GM21390 (cell line): ENCODE measurements at regions not wholly inside any gene's neighbourhood (a gene's known extent, or its start where the extent isn't known, plus 50 kb on each side); places are given as distances from the start of the nearest gene placed in this dataset.
"Not testable (repeated sequence)": the region's sequence is repeated elsewhere in the genome, so short reads cannot be mapped to it uniquely, and the experiment has no call there.

ENCODE experiments used
- ATAC-seq: cut with Tn5 transposase; IDR thresholded peaks from one replicate; pipeline ENCODE4 v1.9.1; 2021; ENCODE audit not compliant: unreplicated experiment

DNA sequence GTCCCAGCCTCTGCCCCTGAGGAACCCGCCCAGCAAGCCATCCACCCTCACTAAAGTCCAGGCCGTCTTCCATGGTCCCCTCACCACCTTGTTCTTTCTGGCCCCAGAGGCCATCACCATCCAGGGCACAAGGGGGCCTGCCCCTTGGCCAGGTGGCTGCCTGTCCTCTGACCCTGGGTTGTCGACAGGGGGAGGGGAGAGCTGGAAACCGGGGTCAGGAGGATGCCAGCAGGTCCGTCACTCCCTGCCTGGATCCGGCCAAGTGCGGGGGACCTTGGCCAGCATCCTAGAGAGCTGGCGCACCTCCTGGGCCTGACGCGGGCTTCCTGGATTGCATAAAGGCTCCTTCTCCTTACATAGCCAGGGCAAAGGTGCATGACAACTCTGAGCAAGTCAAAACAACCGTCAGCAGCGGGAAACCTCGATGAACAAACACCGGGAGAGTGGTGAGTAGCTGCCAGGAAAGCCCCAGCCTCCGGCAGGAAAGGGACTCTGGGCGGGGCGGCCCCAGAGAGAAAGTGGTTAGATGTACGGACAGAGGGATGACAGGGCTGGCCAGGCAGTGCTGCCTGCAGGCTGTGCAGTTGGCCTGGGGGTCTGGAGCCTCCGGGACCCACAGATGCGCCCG lies 4461.2 kb upstream of the TPTE start:
- not testable (repeated sequence) for ATAC-seq

DNA sequence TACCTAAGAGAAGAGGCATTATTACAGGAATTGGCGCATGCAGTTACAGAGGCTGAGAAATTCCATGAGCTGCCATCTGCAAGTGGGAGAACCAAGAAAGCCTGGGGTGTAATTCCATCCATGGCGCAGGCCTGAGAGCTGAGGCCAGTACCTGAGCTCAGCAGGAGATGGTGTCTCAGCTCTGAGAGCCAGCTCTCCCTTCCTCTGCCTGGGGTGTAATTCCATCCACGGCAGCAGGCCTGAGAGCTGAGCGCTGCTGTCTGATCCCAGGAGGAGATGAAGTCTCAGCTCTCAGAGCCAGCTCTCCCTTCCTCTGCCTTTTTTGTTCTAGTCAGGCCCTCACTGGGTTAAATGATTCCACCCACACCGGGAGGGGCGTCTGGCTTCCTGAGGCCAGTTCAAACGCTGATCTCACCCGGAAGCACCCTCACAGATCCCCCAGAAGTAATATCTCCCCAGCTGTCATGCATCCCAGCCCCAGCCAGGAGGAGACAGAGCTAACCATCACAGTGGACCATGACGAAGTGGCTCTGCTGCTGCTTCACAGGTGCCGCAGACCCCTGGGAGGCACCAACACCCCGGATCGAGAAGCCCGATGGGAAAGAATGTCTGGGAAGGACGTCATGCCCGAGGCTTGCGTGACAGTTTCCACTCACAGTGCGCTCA lies 4454.9 kb upstream of the TPTE start:
- ATAC-seq: not testable (repeated sequence)

GRCh38 chr21:6068098-6068831 lies 4453.1 kb upstream of the TPTE start:
- ATAC-seq: not testable (repeated sequence)

- not testable (repeated sequence) for ATAC-seq
These were observed 4451.2 kb upstream of the TPTE start for GRCh38 chr21:6070213-6070612.

GRCh38 chr21:6072691-6073090 lies 4448.7 kb upstream of the TPTE start:
- ATAC-seq: not testable (repeated sequence)

DNA sequence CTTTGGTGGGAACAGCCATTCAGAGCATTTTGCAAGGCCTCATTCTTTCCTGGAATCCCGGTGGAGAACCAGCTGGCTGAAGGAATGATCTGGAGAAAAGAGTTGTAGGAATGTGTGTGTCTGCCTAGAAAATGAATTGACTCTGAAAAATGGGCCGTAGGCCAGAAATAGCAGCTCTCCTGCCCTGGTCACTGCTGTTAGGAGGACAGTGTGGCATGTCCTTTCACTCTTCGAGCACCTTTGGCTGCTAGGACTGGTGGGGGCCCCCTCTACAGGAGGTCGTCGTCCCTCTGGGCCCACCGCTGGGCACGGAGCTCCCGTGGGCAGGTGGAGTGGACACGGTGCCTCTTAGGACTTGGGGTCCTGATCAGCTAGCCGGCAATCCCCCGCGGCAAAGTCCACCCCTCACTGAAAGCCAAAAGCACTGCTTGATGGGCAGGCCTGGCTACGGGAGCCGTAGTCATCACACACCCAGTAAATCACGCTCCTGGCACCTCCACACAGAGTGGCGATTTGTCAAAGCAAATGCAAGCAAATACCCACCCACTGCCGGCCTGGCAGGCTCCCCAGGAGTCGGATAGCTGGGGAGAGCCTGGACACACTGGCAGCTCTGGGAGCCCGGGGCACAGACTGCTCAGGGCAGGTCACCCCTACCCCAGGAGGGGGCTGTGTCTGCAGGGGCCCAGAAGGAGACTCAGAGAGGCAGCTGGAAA lies 4447.2 kb upstream of the TPTE start:
- ATAC-seq: not testable (repeated sequence)

DNA sequence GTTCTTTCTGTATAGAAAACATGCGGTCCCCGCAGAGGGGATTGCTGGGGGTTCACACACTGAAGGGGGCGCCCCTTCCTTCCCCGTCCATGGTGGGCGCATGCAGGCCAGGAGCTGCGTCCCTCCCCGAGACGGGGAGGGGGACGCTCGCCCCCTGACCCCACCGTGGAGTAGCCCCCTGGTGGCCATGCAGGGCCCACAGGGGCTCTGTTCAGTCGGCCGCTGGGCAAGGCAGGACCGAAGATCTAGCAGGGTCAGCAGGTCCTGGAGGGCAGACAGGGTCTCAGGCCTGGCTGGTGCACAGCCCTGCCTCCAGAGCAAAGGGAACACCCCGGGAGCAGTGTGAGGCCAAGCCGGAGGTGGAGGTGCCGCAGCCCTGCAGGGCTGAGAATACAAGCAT lies 4446.4 kb upstream of the TPTE start:
- ATAC-seq: not testable (repeated sequence)

DNA sequence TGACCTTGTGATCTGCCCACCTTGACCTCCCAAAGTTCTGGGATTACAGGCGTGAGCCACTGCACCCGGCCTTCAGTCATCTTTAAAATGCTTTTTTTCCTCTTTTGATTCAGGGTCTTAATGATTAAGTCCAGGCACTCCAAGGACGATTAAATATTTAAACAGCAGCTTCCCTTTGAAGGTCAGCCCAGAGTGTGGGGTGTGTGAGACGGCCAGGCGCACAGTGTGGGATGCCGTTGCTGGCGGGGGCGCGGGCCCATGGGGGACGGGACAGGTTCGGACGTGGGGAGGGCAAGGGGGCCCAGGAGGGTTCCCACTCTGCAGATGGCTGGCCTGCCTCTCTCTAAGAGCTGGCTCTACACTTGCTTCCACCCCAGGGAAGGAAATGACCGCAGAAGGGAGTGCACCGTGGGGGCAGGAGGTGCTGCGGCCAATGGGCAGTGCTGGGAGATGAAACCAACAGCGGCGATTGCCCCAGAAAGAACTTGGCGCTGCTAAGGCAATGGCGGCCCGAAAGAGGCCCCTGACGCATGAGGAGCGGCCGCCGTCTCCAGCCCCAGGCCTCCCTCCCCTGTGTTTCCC lies 4445.7 kb upstream of the TPTE start:
- ATAC-seq: not testable (repeated sequence)

GRCh38 chr21:6077358-6077757 lies 4444.0 kb upstream of the TPTE start:
- not testable (repeated sequence) for ATAC-seq

GRCh38 chr21:6078902-6079301 lies 4442.5 kb upstream of the TPTE start:
- ATAC-seq: not testable (repeated sequence)

DNA sequence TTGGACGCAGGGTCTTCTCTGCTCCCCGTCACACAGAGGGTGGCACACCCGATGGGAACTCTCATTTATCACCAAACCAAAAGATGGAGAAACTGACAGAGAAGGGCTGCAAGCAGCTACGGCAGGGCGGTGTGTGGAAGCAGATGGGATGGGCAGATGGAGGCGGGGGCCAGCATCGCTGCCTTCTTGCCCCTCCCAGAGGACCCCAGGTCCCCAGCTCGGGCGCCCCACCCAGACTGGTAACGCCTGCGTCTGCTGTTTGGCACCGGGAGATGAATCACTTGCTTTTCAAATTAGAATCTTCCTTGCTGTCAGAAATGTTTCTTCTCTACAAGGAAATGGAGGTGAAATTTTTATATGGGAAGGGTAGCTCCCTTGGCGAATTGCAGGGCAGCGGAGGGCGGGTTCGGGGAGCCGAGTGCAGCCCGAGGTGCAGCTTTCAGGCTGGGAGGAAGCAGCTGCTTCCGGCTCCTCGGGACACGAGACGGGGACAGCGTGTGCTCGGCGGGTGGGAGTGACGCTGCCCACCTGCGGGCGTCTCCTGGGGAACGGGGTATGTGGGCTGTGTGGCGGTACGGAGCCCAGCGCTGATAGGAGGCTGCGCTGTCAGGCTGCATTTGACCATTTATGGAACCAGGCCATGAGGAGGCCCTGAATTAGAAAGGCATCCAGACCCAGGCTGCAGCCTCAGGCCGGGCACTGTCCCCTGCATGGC lies 4440.3 kb upstream of the TPTE start:
- ATAC-seq: not testable (repeated sequence)

- ATAC-seq: not testable (repeated sequence)
These were observed 4439.2 kb upstream of the TPTE start for GRCh38 chr21:6082166-6082565.

- not testable (repeated sequence) for ATAC-seq
These were observed 4437.7 kb upstream of the TPTE start for GRCh38 chr21:6083574-6084120.

- ATAC-seq: not testable (repeated sequence)
These were observed 4435.3 kb upstream of the TPTE start for GRCh38 chr21:6086038-6086437.

DNA sequence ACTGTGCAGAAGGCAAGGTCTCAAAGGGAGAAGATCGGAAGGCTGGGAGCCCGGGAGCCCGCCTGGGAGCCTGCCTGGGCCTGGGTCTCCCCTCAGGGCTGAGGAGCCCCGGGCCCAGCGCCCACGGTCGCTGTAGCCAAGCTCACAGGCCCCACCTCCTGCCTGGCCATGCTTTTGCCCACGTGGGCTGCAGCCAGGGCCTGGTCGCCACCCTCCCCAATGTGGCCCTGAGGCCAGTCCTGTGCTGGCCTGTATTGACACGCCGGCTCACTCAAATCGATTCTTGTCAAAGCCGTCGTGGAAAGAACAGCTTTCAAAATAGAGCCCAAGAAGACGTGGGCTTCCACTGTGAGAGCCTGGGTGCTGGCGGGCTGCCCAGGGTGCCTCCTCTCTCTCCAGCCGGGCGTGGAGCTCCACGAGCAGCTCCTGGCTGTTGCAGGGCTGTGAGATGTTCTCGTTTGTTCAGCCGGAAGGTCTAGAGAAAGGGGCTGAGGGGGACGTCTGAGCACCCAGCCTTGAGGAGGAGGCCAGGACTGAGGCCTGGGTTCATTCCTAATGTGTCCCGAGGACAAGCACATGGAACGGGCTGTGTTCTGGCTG lies 4433.7 kb upstream of the TPTE start:
- ATAC-seq: not testable (repeated sequence)

- not testable (repeated sequence) for ATAC-seq
These were observed 4431.0 kb upstream of the TPTE start for GRCh38 chr21:6090286-6090908.

DNA sequence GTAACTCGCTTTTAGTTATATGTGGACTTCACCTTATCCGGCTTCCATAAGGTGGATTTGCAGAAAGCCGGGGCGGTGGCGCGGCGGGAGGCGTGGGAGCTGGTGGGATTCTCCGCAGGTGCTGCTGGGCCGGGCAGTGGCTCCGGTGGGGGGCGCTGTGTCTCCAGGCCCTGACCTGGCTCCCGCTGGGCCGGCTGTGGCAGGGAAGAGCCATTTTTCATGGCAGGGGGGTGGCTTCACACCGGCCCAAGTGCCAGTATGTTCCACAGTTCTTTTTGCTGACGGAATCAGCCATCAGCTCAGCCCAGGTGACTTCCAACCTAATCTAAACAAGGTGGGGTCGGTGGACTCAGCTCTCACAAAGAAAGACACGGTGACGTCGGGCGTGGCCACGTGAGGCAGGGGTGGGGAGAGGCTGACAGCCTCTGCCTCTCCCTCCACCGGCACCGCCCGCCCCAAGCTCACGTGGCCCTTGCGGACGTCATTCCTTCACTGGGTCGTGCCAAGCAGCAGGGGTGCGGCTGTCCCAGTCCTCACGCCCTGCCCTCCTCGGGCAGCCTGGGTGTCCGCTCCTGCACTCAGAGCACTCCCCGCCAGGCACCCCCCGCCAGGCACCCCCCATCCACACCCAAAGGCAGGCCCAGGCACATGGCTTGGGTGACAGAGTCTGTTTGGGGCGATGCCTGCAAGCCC lies 4429.9 kb upstream of the TPTE start:
- ATAC-seq: not testable (repeated sequence)

GRCh38 chr21:6092401-6092800 lies 4429.0 kb upstream of the TPTE start:
- ATAC-seq: not testable (repeated sequence)
